H1 (cell line): ENCODE measurements at regions not wholly inside any gene's neighbourhood (a gene's known extent, or its start where the extent isn't known, plus 50 kb on each side); places are given as distances from the start of the nearest gene placed in this dataset.

Experiments used
- CTCF ChIA-PET: fragments of 300-600 bp; sonication (Branson Sonifier 250); formaldehyde crosslinking; loops from one replicate; lab custom pipeline; 2021; ENCODE audit not compliant: partially characterized antibody; lab: Charles Lee
- POLR2A ChIA-PET: fragments of 300-600 bp; sonication (Branson Sonifier 250); formaldehyde crosslinking; loops from one replicate; lab custom pipeline; 2021; ENCODE audit warnings: inconsistent platforms; ENCODE audit not compliant: partially characterized antibody; lab: Charles Lee
- DNase-seq, 2 experiments: peaks; one replicate each; pipeline versions ENCODE4 v3.0.0 to v3.0.0-alpha.2; 2010 to 2022; ENCODE audit warnings: low spot score in 2 of 2, low read depth in 1 of 2, mixed read lengths in 1 of 2
- FAIRE-seq: peaks from 2 replicates; lab custom pipeline; 2011; peaks lifted over from hg19 to GRCh38; lab: Jason Lieb, UNC
- H2AFZ ChIP-seq: 2 replicates; pipeline ENCODE4 v1.8.1; 2012; ENCODE audit warnings: low read length, inconsistent platforms
- H2AK5ac ChIP-seq: 2 replicates; pipeline ENCODE4 v1.6.1; 2013; ENCODE audit warnings: low read depth, low read length
- H2BK120ac ChIP-seq: replicated peaks from 2 replicates; pipeline ENCODE3; 2013; ENCODE audit warnings: low read depth, low read length, inconsistent platforms
- H2BK12ac ChIP-seq: 2 replicates; pipeline ENCODE4 v1.6.1; 2013; ENCODE audit warnings: low read depth, low read length
- H2BK15ac ChIP-seq: 2 replicates; pipeline ENCODE4 v1.6.1; 2013; ENCODE audit warnings: low read length
- H2BK20ac ChIP-seq: 2 replicates; pipeline ENCODE4 v1.6.1; 2013; ENCODE audit warnings: low read length
- H2BK5ac ChIP-seq: 2 replicates; pipeline ENCODE4 v1.6.1; 2013; ENCODE audit warnings: low read depth, low read length
- H3K14ac ChIP-seq: 2 replicates; pipeline ENCODE4 v1.6.1; 2013; ENCODE audit warnings: inconsistent platforms; ENCODE audit not compliant: insufficient read length
- H3K18ac ChIP-seq: 2 replicates; pipeline ENCODE4 v1.6.1; 2013; ENCODE audit warnings: low read length; ENCODE audit errors: extremely low read depth
- H3K23ac ChIP-seq: 2 replicates; pipeline ENCODE4 v1.6.1; 2013; ENCODE audit warnings: inconsistent platforms; ENCODE audit not compliant: insufficient read length
- H3K23me2 ChIP-seq: 2 replicates; pipeline ENCODE4 v1.6.1; 2013; ENCODE audit warnings: low read depth, low read length
- H3K27ac ChIP-seq: 2 replicates; pipeline ENCODE4 v1.6.1; 2011; ENCODE audit warnings: low read depth, low read length, inconsistent platforms
- H3K27me3 ChIP-seq, 4 experiments: replicated peaks in 1 of 4; 1 replicate in 1 of 4; 2 replicates in 3 of 4; pipeline versions ENCODE4 v1.6.1 to v1.8.1; 2011 to 2013; ENCODE audit warnings: low read length in 3 of 4, mild to moderate bottlenecking in 3 of 4, inconsistent platforms in 2 of 4, mixed read lengths in 2 of 4, moderate library complexity in 1 of 4; ENCODE audit not compliant: control insufficient read depth in 3 of 4, insufficient read depth in 3 of 4; ENCODE audit errors: extremely low read depth in 1 of 4
- H3K36me3 ChIP-seq, 4 experiments: 2 replicates each; pipeline versions ENCODE4 v1.6.1 to v1.8.1; 2011 to 2013; ENCODE audit warnings: mild to moderate bottlenecking in 4 of 4, low read length in 3 of 4, moderate library complexity in 2 of 4, control low read depth in 1 of 4, inconsistent platforms in 1 of 4; ENCODE audit not compliant: insufficient read depth in 4 of 4, control insufficient read depth in 2 of 4
- H3K4ac ChIP-seq: replicated peaks from 2 replicates; pipeline ENCODE3; 2013; ENCODE audit warnings: low read length, low read depth, mixed read lengths, inconsistent platforms; ENCODE audit not compliant: insufficient read length
- H3K4me1 ChIP-seq, 4 experiments: replicated peaks in 1 of 4; 1 replicate in 1 of 4; 2 replicates in 3 of 4; pipeline versions ENCODE4 v1.6.1 to v1.8.1; 2011 to 2013; ENCODE audit warnings: low read length in 3 of 4, inconsistent platforms in 2 of 4, mixed read lengths in 1 of 4; ENCODE audit not compliant: insufficient read depth in 4 of 4, control insufficient read depth in 3 of 4
- H3K4me2 ChIP-seq, 2 experiments: 2 replicates each; pipeline versions ENCODE4 v1.6.1 to v1.8.1; 2011 to 2013; ENCODE audit warnings: low read depth in 2 of 2, low read length in 2 of 2, control low read depth in 1 of 2, inconsistent platforms in 1 of 2, mild to moderate bottlenecking in 1 of 2; ENCODE audit not compliant: insufficient read depth in 1 of 2
- H3K4me3 ChIP-seq, 4 experiments: fragments of 200-600, 300-600 bp in 1 of 4; sonication (generic), shearing (Covaris generic), sonication (Bioruptor Twin) in 1 of 4; 2 replicates each; pipeline versions ENCODE4 v1.5.1 to v1.8.1; 2011 to 2016; ENCODE audit warnings: low read length in 4 of 4, low read depth in 3 of 4, control low read depth in 2 of 4, inconsistent platforms in 2 of 4, mild to moderate bottlenecking in 2 of 4, mixed read lengths in 1 of 4, moderate library complexity in 1 of 4; ENCODE audit not compliant: insufficient read depth in 2 of 4; ENCODE audit errors: extremely low read depth in 1 of 4
- H3K56ac ChIP-seq: replicated peaks from 2 replicates; pipeline ENCODE3; 2013; ENCODE audit warnings: low read depth, mild to moderate bottlenecking, mixed read lengths, low read length, inconsistent platforms; ENCODE audit not compliant: insufficient read length
- H3K79me1 ChIP-seq: 2 replicates; pipeline ENCODE4 v1.6.1; 2013; ENCODE audit warnings: low read depth, low read length, control low read depth
- H3K79me2 ChIP-seq, 2 experiments: 2 replicates each; pipeline versions ENCODE4 v1.6.1 to v1.8.1; 2012 to 2013; ENCODE audit warnings: low read length in 2 of 2, mild to moderate bottlenecking in 2 of 2, inconsistent platforms in 1 of 2; ENCODE audit not compliant: insufficient read depth in 2 of 2, control insufficient read depth in 1 of 2
- H3K9ac ChIP-seq, 4 experiments: replicated peaks in 1 of 4; 1 replicate in 1 of 4; 2 replicates in 3 of 4; pipeline versions ENCODE4 v1.6.1 to v1.8.1; 2011 to 2013; ENCODE audit warnings: low read depth in 3 of 4, low read length in 3 of 4, control low read depth in 2 of 4, mild to moderate bottlenecking in 2 of 4, moderate library complexity in 2 of 4, inconsistent platforms in 1 of 4; ENCODE audit errors: extremely low read depth in 1 of 4
- H3K9me3 ChIP-seq, 2 experiments: 2 replicates each; pipeline versions ENCODE4 v1.6.1 to v1.8.1; 2012 to 2013; ENCODE audit warnings: mild to moderate bottlenecking in 2 of 2, moderate library complexity in 2 of 2, control low read depth in 1 of 2, inconsistent platforms in 1 of 2, low read depth in 1 of 2, low read length in 1 of 2, mixed read lengths in 1 of 2; ENCODE audit not compliant: insufficient read depth in 2 of 2
- H4K20me1 ChIP-seq, 2 experiments: replicated peaks in 1 of 2; 2 replicates each; pipeline versions ENCODE3 to v1.8.1; 2011 to 2013; ENCODE audit warnings: inconsistent platforms in 2 of 2, low read length in 2 of 2, mild to moderate bottlenecking in 1 of 2; ENCODE audit not compliant: insufficient read depth in 2 of 2, control insufficient read depth in 1 of 2
- H4K5ac ChIP-seq: 2 replicates; pipeline ENCODE4 v1.6.1; 2013; ENCODE audit warnings: low read length, low read depth, mixed read lengths, inconsistent platforms; ENCODE audit not compliant: insufficient read length
- H4K8ac ChIP-seq: 2 replicates; pipeline ENCODE4 v1.8.0; 2013; ENCODE audit warnings: mild to moderate bottlenecking, moderate library complexity, low read length, inconsistent platforms; ENCODE audit not compliant: insufficient read depth; ENCODE audit errors: extremely low read depth
- H4K91ac ChIP-seq: replicated peaks from 2 replicates; pipeline ENCODE3; 2013; ENCODE audit warnings: low read length, mixed read lengths, inconsistent platforms; ENCODE audit not compliant: insufficient read length
- BACH1 ChIP-seq: IDR thresholded peaks from 2 replicates; pipeline ENCODE4 v1.6.1; 2012; ENCODE audit warnings: low read length, improper control_type of control experiment
- EGR1 ChIP-seq: IDR thresholded peaks from 2 replicates; pipeline ENCODE4 v1.6.1; 2011; ENCODE audit warnings: low read depth, low read length, borderline replicate concordance
- HDAC2 ChIP-seq, 2 experiments: fragments of 300-600 bp in 1 of 2; sonication (generic) in 1 of 2; IDR thresholded peaks; 2 replicates each; pipeline ENCODE4 v1.6.1; 2011 to 2012; ENCODE audit warnings: low read depth in 2 of 2, low read length in 2 of 2, mild to moderate bottlenecking in 2 of 2, moderate library complexity in 2 of 2, borderline replicate concordance in 1 of 2, inconsistent platforms in 1 of 2
- PHF8 ChIP-seq: fragments of 200-600 bp; sonication (generic); conservative IDR thresholded peaks from 2 replicates; pipeline ENCODE4 v1.7.1; 2012; ENCODE audit warnings: low read depth, mild to moderate bottlenecking, inconsistent platforms, low read length, moderate library complexity
- POLR2AphosphoS5 ChIP-seq: IDR thresholded peaks from 2 replicates; pipeline ENCODE4 v1.6.1; 2011; ENCODE audit warnings: low read depth, low read length
- POU5F1 ChIP-seq: IDR thresholded peaks from 2 replicates; pipeline ENCODE4 v1.6.1; 2011; ENCODE audit warnings: low read depth, mild to moderate bottlenecking, low read length, moderate library complexity
- RAD21 ChIP-seq, 2 experiments: IDR thresholded peaks in 1 of 2; conservative IDR thresholded peaks in 1 of 2; 2 replicates each; pipeline ENCODE4 v1.6.1; 2011; ENCODE audit warnings: low read depth in 2 of 2, low read length in 2 of 2, improper control_type of control experiment in 1 of 2, inconsistent platforms in 1 of 2, mild to moderate bottlenecking in 1 of 2, moderate library complexity in 1 of 2
- RNF2 ChIP-seq: fragments of 200-900, 300-1000 bp; sonication (generic); IDR thresholded peaks from 2 replicates; pipeline ENCODE4 v1.7.1; 2016; ENCODE audit warnings: borderline replicate concordance, low read depth, mild to moderate bottlenecking, antibody characterized with exemption, low read length; ENCODE audit not compliant: poor library complexity, severe bottlenecking; ENCODE audit errors: missing control alignments
- SIN3A ChIP-seq, 2 experiments: IDR thresholded peaks in 1 of 2; conservative IDR thresholded peaks in 1 of 2; 2 replicates each; pipeline ENCODE4 v1.6.1; 2011 to 2012; ENCODE audit warnings: low read length in 2 of 2, improper control_type of control experiment in 1 of 2, low read depth in 1 of 2, mild to moderate bottlenecking in 1 of 2
- SIX5 ChIP-seq: IDR thresholded peaks from 2 replicates; pipeline ENCODE4 v1.6.1; 2011; ENCODE audit warnings: mild to moderate bottlenecking, low read depth, low read length
- SRF ChIP-seq: IDR thresholded peaks from 2 replicates; pipeline ENCODE4 v1.6.1; 2011; ENCODE audit warnings: mild to moderate bottlenecking, low read depth, low read length, moderate library complexity
- TAF1 ChIP-seq: IDR thresholded peaks from 2 replicates; pipeline ENCODE4 v1.6.1; 2011; ENCODE audit warnings: mild to moderate bottlenecking, low read depth, low read length
- WGBS, 2 experiments: shearing (Covaris generic) in 1 of 2; methylation state at CpG; one replicate each; pipeline versions ENCODE4 v1.1.6 to v1.1.7; 2013 to 2015; ENCODE audit warnings: low lambda C conversion rate in 2 of 2, mixed read lengths in 2 of 2, inconsistent platforms in 1 of 2, low coverage in 1 of 2, missing lambda C conversion rate in 1 of 2; ENCODE audit not compliant: insufficient replicate concordance in 2 of 2, insufficient coverage in 1 of 2, insufficient read length in 1 of 2; ENCODE audit errors: extremely low coverage in 1 of 2, missing lambda C conversion rate in 1 of 2; 5-methylcytosine and 5-hydroxymethylcytosine counted together
- TF ChIP-seq, protein P1 (sequence below): IDR thresholded peaks from 2 replicates; pipeline ENCODE4 v1.6.1; 2011; ENCODE audit warnings: low read length, improper control_type of control experiment

DNA sequence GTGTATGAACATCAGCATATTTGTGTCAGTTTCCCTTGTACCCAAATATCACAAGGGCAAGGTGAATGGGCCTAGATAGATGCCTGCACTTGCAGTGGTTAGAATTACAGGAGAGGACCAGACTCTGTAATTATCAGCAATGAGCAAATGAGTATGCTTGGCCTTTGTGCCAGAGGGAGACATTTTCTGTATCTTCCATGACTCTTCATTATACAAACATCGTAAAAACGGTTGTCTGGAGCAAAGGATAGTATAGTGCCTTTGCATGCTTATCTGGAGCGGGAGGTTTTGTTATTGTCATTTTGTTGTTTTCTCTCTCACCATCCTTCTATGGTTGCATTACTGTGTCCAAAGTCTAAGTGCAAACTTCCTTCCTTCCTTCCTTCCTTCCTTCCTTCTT is 1568.5 kb upstream of the NUDT12 start:
- ChIA-PET CTCF (no interaction called here), POLR2A (no interaction called here)
- H2BK5ac ChIP-seq = no peak overlapping the region
- no peak overlapping the region for H2BK120ac ChIP-seq
- H2BK15ac ChIP-seq = no peak overlapping the region
- no peaks in the 10 kb centered on the region for H3K79me2 ChIP-seq
- no peaks in the 10 kb centered on the region for H4K20me1 ChIP-seq
- no peak overlapping the region for H3K14ac ChIP-seq
- no peak overlapping the region for H3K4ac ChIP-seq
- H3K23me2 ChIP-seq = no peaks in the 10 kb centered on the region
- no peaks in the 10 kb centered on the region for H3K79me1 ChIP-seq
- no peak overlapping the region for H3K23ac ChIP-seq
- H3K4me1 ChIP-seq = no peaks in the 10 kb centered on the region
- no peaks in the 10 kb centered on the region for H3K9me3 ChIP-seq
- H4K5ac ChIP-seq = no peak overlapping the region
- no peak overlapping the region for H3K4me2 ChIP-seq
- no peak overlapping the region for H3K18ac ChIP-seq
- no peak overlapping the region for H3K27ac ChIP-seq
- DNase-seq (no peak), FAIRE-seq (no peak)
- no peaks in the 10 kb centered on the region for H3K36me3 ChIP-seq
- H2AFZ ChIP-seq = no peak overlapping the region
- no peak overlapping the region for H2AK5ac ChIP-seq
- no peaks in the 10 kb centered on the region for H3K27me3 ChIP-seq
- no peak overlapping the region for H4K8ac ChIP-seq
- H2BK12ac ChIP-seq = no peak overlapping the region
- no peak overlapping the region for H2BK20ac ChIP-seq
- H3K9ac ChIP-seq = no peak overlapping the region
- no peak overlapping the region for H4K91ac ChIP-seq
- H3K56ac ChIP-seq = no peak overlapping the region
- WGBS, 2 experiments = 100% methylated on average over 2 of the region's 3 CpGs; no CpG with 5 or more reads in 1 of the 2 experiments
- no peak overlapping the region for H3K4me3 ChIP-seq
- TF ChIP-seq RNF2 = no peak
- TF ChIP-seq PHF8 = no peak
- no peak for TF ChIP-seq HDAC2 (IDR thresholded peaks at IDR 0.05; ENCODE audit: borderline replicate concordance in 1 of 2, low read depth in 2 of 2, low read length in 2 of 2)
- TF ChIP-seq EGR1 = no peak
- TF ChIP-seq SIN3A (conservative IDR thresholded peaks at IDR 0.05 in 1 of 2, IDR thresholded peaks at IDR 0.05 in 1 of 2; ENCODE audit: low read depth in 1 of 2, low read length in 2 of 2) = no peak
- TF ChIP-seq, protein P1, sequence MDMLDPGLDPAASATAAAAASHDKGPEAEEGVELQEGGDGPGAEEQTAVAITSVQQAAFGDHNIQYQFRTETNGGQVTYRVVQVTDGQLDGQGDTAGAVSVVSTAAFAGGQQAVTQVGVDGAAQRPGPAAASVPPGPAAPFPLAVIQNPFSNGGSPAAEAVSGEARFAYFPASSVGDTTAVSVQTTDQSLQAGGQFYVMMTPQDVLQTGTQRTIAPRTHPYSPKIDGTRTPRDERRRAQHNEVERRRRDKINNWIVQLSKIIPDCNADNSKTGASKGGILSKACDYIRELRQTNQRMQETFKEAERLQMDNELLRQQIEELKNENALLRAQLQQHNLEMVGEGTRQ = no peak
- TF ChIP-seq POU5F1 = no peak
- no peak for TF ChIP-seq TAF1
- no peak for TF ChIP-seq SRF
- TF ChIP-seq SIX5 = no peak
- no peak for TF ChIP-seq BACH1
- TF ChIP-seq POLR2AphosphoS5 = no peak
- no peak for TF ChIP-seq RAD21 (IDR thresholded peaks at IDR 0.05 in 1 of 2, conservative IDR thresholded peaks at IDR 0.05 in 1 of 2; ENCODE audit: low read depth in 2 of 2, low read length in 2 of 2)
